ENCODE measurements at regions not wholly inside any gene's neighbourhood (a gene's known extent, or its start where the extent isn't known, plus 50 kb on each side); places are given as distances from the start of the nearest gene placed in this dataset.

- Histone ChIP-seq H4K8ac (ENCODE audit: low read depth, low read length) (no peak overlapping the region), H2AK5ac (ENCODE audit: low read length) (no peak overlapping the region), H3K23ac (ENCODE audit: low read length) (no peak overlapping the region), H3K4me3 (ENCODE audit: low read depth, low read length) (no peak overlapping the region), H3K9me3 (ENCODE audit: insufficient read depth, low read depth, low read length) (no peaks in the 10 kb centered on the region), H3K4ac (ENCODE audit: low read depth, low read length) (no peak overlapping the region), H3K79me2 (ENCODE audit: control insufficient read depth, insufficient read depth, low read length, poor library complexity) (no peaks in the 10 kb centered on the region), H3K4me1 (ENCODE audit: control insufficient read depth in 1 of 2, insufficient read depth in 2 of 2, low read length in 2 of 2) (peaks cover 0 to 2% of the 10 kb centered on the region in 2 experiments), H3K18ac (ENCODE audit: low read length) (no peak overlapping the region), H2BK120ac (ENCODE audit: insufficient read depth, low read length, poor library complexity) (no peak overlapping the region), H4K91ac (ENCODE audit: low read depth, low read length) (no peak overlapping the region), H3K9ac (ENCODE audit: low read length) (no peak overlapping the region), H3K4me2 (ENCODE audit: low read length) (no peak overlapping the region), H3K36me3 (ENCODE audit: control insufficient read depth in 1 of 2, insufficient read depth in 2 of 2, low read length in 2 of 2) (no peaks in the 10 kb centered on the region), H3K14ac (ENCODE audit: low read length) (no peak overlapping the region), H3K27me3 (ENCODE audit: insufficient read depth, low read length) (no peaks in the 10 kb centered on the region), H2BK5ac (ENCODE audit: low read depth, low read length, poor library complexity) (no peak overlapping the region), H2AFZ (ENCODE audit: insufficient read depth, low read length, poor library complexity) (no peak overlapping the region), H3K79me1 (ENCODE audit: low read length) (no peaks in the 10 kb centered on the region), H4K12ac (ENCODE audit: low read depth, low read length) (no peak overlapping the region), H2BK12ac (ENCODE audit: low read length) (no peak overlapping the region), H3K27ac (ENCODE audit: low read depth, low read length) (no peak overlapping the region)
- no CpG with 5 or more reads among the region's 3 CpGs for WGBS (ENCODE audit: extremely low coverage, insufficient coverage, insufficient read length)
- DNase-seq, result peak in 1 of 2 donors; percentile 8
Measured at GRCh38 chr9:108549184-108549583, 306.6 kb downstream of the ACTL7B start.

- no peaks in the 10 kb centered on the region for H3K9me3 ChIP-seq (ENCODE audit: insufficient read depth, low read depth, low read length)
- no peak overlapping the region for H3K9ac ChIP-seq (ENCODE audit: low read length)
- H2BK12ac ChIP-seq (ENCODE audit: low read length), result no peak overlapping the region
- H3K4me1 ChIP-seq (ENCODE audit: control insufficient read depth in 1 of 2, insufficient read depth in 2 of 2, low read length in 2 of 2), result peaks cover 0 to 2% of the 10 kb centered on the region in 2 experiments
- no peak overlapping the region for H2BK120ac ChIP-seq (ENCODE audit: insufficient read depth, low read length, poor library complexity)
- H2AFZ ChIP-seq (ENCODE audit: insufficient read depth, low read length, poor library complexity), result no peak overlapping the region
- no peak overlapping the region for H3K27ac ChIP-seq (ENCODE audit: low read depth, low read length)
- no peak overlapping the region for H3K4ac ChIP-seq (ENCODE audit: low read depth, low read length)
- H2AK5ac ChIP-seq (ENCODE audit: low read length), result no peak overlapping the region
- H3K4me3 ChIP-seq (ENCODE audit: low read depth, low read length), result no peak overlapping the region
- no peak overlapping the region for H3K4me2 ChIP-seq (ENCODE audit: low read length)
- no peak overlapping the region for H4K8ac ChIP-seq (ENCODE audit: low read depth, low read length)
- no peak overlapping the region for H3K14ac ChIP-seq (ENCODE audit: low read length)
- no peaks in the 10 kb centered on the region for H3K79me2 ChIP-seq (ENCODE audit: control insufficient read depth, insufficient read depth, low read length, poor library complexity)
- H3K36me3 ChIP-seq (ENCODE audit: control insufficient read depth in 1 of 2, insufficient read depth in 2 of 2, low read length in 2 of 2), result no peaks in the 10 kb centered on the region
- H3K79me1 ChIP-seq (ENCODE audit: low read length), result no peaks in the 10 kb centered on the region
- H4K91ac ChIP-seq (ENCODE audit: low read depth, low read length), result no peak overlapping the region
- H3K23ac ChIP-seq (ENCODE audit: low read length), result no peak overlapping the region
- H4K12ac ChIP-seq (ENCODE audit: low read depth, low read length), result no peak overlapping the region
- DNase-seq, result no peak
- H3K18ac ChIP-seq (ENCODE audit: low read length), result no peak overlapping the region
- no CpG with 5 or more reads among the region's 4 CpGs for WGBS (ENCODE audit: extremely low coverage, insufficient coverage, insufficient read length)
- no peaks in the 10 kb centered on the region for H3K27me3 ChIP-seq (ENCODE audit: insufficient read depth, low read length)
- no peak overlapping the region for H2BK5ac ChIP-seq (ENCODE audit: low read depth, low read length, poor library complexity)
Measured at GRCh38 chr9:108547411-108548135, 308.2 kb downstream of the ACTL7B start.

GRCh38 chr9:108546215-108546614, 309.6 kb downstream of the ACTL7B start:
- no peak overlapping the region for H3K4ac ChIP-seq (ENCODE audit: low read depth, low read length)
- H3K14ac ChIP-seq (ENCODE audit: low read length), result no peak overlapping the region
- H3K4me2 ChIP-seq (ENCODE audit: low read length), result no peak overlapping the region
- peaks cover 0 to 2% of the 10 kb centered on the region in 2 experiments for H3K4me1 ChIP-seq (ENCODE audit: control insufficient read depth in 1 of 2, insufficient read depth in 2 of 2, low read length in 2 of 2)
- H3K18ac ChIP-seq (ENCODE audit: low read length), result no peak overlapping the region
- DNase-seq, result peak in 1 of 2 donors; percentile 33
- no peak overlapping the region for H2BK5ac ChIP-seq (ENCODE audit: low read depth, low read length, poor library complexity)
- no peaks in the 10 kb centered on the region for H3K79me2 ChIP-seq (ENCODE audit: control insufficient read depth, insufficient read depth, low read length, poor library complexity)
- no peaks in the 10 kb centered on the region for H3K27me3 ChIP-seq (ENCODE audit: insufficient read depth, low read length)
- no peak overlapping the region for H2AFZ ChIP-seq (ENCODE audit: insufficient read depth, low read length, poor library complexity)
- no peak overlapping the region for H3K23ac ChIP-seq (ENCODE audit: low read length)
- no peak overlapping the region for H2AK5ac ChIP-seq (ENCODE audit: low read length)
- H3K36me3 ChIP-seq (ENCODE audit: control insufficient read depth in 1 of 2, insufficient read depth in 2 of 2, low read length in 2 of 2), result no peaks in the 10 kb centered on the region
- no peaks in the 10 kb centered on the region for H3K79me1 ChIP-seq (ENCODE audit: low read length)
- no peak overlapping the region for H4K12ac ChIP-seq (ENCODE audit: low read depth, low read length)
- no peak overlapping the region for H2BK12ac ChIP-seq (ENCODE audit: low read length)
- no CpG with 5 or more reads among the region's 2 CpGs for WGBS (ENCODE audit: extremely low coverage, insufficient coverage, insufficient read length)
- no peak overlapping the region for H2BK120ac ChIP-seq (ENCODE audit: insufficient read depth, low read length, poor library complexity)
- no peak overlapping the region for H3K27ac ChIP-seq (ENCODE audit: low read depth, low read length)
- H4K91ac ChIP-seq (ENCODE audit: low read depth, low read length), result no peak overlapping the region
- H4K8ac ChIP-seq (ENCODE audit: low read depth, low read length), result no peak overlapping the region
- no peak overlapping the region for H3K9ac ChIP-seq (ENCODE audit: low read length)
- H3K9me3 ChIP-seq (ENCODE audit: insufficient read depth, low read depth, low read length), result no peaks in the 10 kb centered on the region
- H3K4me3 ChIP-seq (ENCODE audit: low read depth, low read length), result no peak overlapping the region

GRCh38 chr9:108545436-108545835, 310.4 kb downstream of the ACTL7B start:
- Histone ChIP-seq H3K27me3 (ENCODE audit: insufficient read depth, low read length) (no peaks in the 10 kb centered on the region), H2BK5ac (ENCODE audit: low read depth, low read length, poor library complexity) (no peak overlapping the region), H3K79me1 (ENCODE audit: low read length) (no peaks in the 10 kb centered on the region), H2BK12ac (ENCODE audit: low read length) (no peak overlapping the region), H3K4me2 (ENCODE audit: low read length) (no peak overlapping the region), H3K27ac (ENCODE audit: low read depth, low read length) (no peak overlapping the region), H3K23ac (ENCODE audit: low read length) (no peak overlapping the region), H3K4ac (ENCODE audit: low read depth, low read length) (no peak overlapping the region), H3K9ac (ENCODE audit: low read length) (no peak overlapping the region), H4K12ac (ENCODE audit: low read depth, low read length) (no peak overlapping the region), H2BK120ac (ENCODE audit: insufficient read depth, low read length, poor library complexity) (no peak overlapping the region), H4K91ac (ENCODE audit: low read depth, low read length) (no peak overlapping the region), H4K8ac (ENCODE audit: low read depth, low read length) (no peak overlapping the region), H2AK5ac (ENCODE audit: low read length) (no peak overlapping the region), H3K4me3 (ENCODE audit: low read depth, low read length) (no peak overlapping the region), H2AFZ (ENCODE audit: insufficient read depth, low read length, poor library complexity) (no peak overlapping the region), H3K36me3 (ENCODE audit: control insufficient read depth in 1 of 2, insufficient read depth in 2 of 2, low read length in 2 of 2) (no peaks in the 10 kb centered on the region), H3K14ac (ENCODE audit: low read length) (no peak overlapping the region), H3K4me1 (ENCODE audit: control insufficient read depth in 1 of 2, insufficient read depth in 2 of 2, low read length in 2 of 2) (peaks cover 0 to 2% of the 10 kb centered on the region in 2 experiments), H3K18ac (ENCODE audit: low read length) (no peak overlapping the region), H3K79me2 (ENCODE audit: control insufficient read depth, insufficient read depth, low read length, poor library complexity) (no peaks in the 10 kb centered on the region), H3K9me3 (ENCODE audit: insufficient read depth, low read depth, low read length) (no peaks in the 10 kb centered on the region)
- peak; percentile 30 to 77 for DNase-seq
- WGBS (ENCODE audit: extremely low coverage, insufficient coverage, insufficient read length), result no CpG with 5 or more reads among the region's 4 CpGs
